IMR-90 (cell line): ENCODE measurements at regions not wholly inside any gene's neighbourhood (a gene's known extent, or its start where the extent isn't known, plus 50 kb on each side); places are given as distances from the start of the nearest gene placed in this dataset.
A peak's percentile ranks its signal among the peaks of the same experiment; 100 is the strongest.

Source experiments
- ATAC-seq: fragments of 200-7000 bp; cut with Tn5 transposase; 2 replicates; pipeline ENCODE4 v1.9.1; 2020; ENCODE audit warnings: low read depth, mild to moderate bottlenecking, moderate library complexity
- BruUV-seq: library from RNA; stranded (reverse); fragments of 400-500 nt; replicated peaks from 2 replicates; lab custom pipeline; 2021; lab: Mats Ljungman, UMichigan
- CTCF ChIA-PET: fragments of 300-600 bp; formaldehyde crosslinking; extraction: SDS; loops from one replicate; lab custom pipeline; 2021; ENCODE audit warnings: antibody characterized with exemption; lab: Yijun Ruan, JAX
- POLR2A ChIA-PET: fragments of 300-600 bp; sonication (Branson Sonifier 250); formaldehyde crosslinking; loops from one replicate; lab custom pipeline; 2022; ENCODE audit warnings: antibody characterized with exemption; ENCODE audit not compliant: unreplicated experiment; lab: Charles Lee
- DNase-seq: peaks from one replicate; pipeline ENCODE4 v3.0.0; 2013
- H2AFZ ChIP-seq: replicated peaks from 2 replicates; pipeline ENCODE3; 2013; ENCODE audit warnings: low read length, mild to moderate bottlenecking; ENCODE audit not compliant: poor library complexity
- H2AK5ac ChIP-seq: 2 replicates; pipeline ENCODE4 v1.6.1; 2013; ENCODE audit warnings: low read depth, low read length, inconsistent platforms
- H2AK9ac ChIP-seq: replicated peaks from 2 replicates; pipeline ENCODE3; 2013; ENCODE audit warnings: mild to moderate bottlenecking, low read depth, low read length, moderate library complexity; ENCODE audit not compliant: poor library complexity
- H2BK120ac ChIP-seq: 2 replicates; pipeline ENCODE4 v1.6.1; 2013; ENCODE audit warnings: low read depth, low read length, inconsistent platforms
- H2BK15ac ChIP-seq: 3 replicates; pipeline ENCODE4 v1.6.1; 2013; ENCODE audit warnings: low read depth, low read length, inconsistent platforms
- H2BK20ac ChIP-seq: 2 replicates; pipeline ENCODE4 v1.6.1; 2013; ENCODE audit warnings: low read depth, mild to moderate bottlenecking, inconsistent platforms, low read length, moderate library complexity
- H2BK5ac ChIP-seq: 2 replicates; pipeline ENCODE4 v1.6.1; 2013; ENCODE audit warnings: mild to moderate bottlenecking, low read depth, low read length, inconsistent platforms; ENCODE audit not compliant: poor library complexity, severe bottlenecking
- H3K14ac ChIP-seq: replicated peaks from 2 replicates; pipeline ENCODE4 v1.6.1; 2013; ENCODE audit warnings: low read depth, low read length, inconsistent platforms
- H3K18ac ChIP-seq: 2 replicates; pipeline ENCODE4 v1.6.1; 2013; ENCODE audit warnings: low read depth, low read length, control low read depth
- H3K23ac ChIP-seq: 2 replicates; pipeline ENCODE4 v1.6.1; 2013; ENCODE audit warnings: low read depth, low read length, inconsistent platforms
- H3K27ac ChIP-seq: 2 replicates; pipeline ENCODE4 v1.5.1; 2013; ENCODE audit warnings: mild to moderate bottlenecking, control low read depth, low read length; ENCODE audit not compliant: insufficient read depth
- H3K27me3 ChIP-seq: 2 replicates; pipeline ENCODE4 v1.6.1; 2013; ENCODE audit warnings: low read length; ENCODE audit not compliant: control insufficient read depth, insufficient read depth
- H3K36me3 ChIP-seq: 2 replicates; pipeline ENCODE4 v1.6.1; 2013; ENCODE audit warnings: low read length, mixed read lengths; ENCODE audit not compliant: control insufficient read depth, insufficient read depth
- H3K4ac ChIP-seq: 2 replicates; pipeline ENCODE4 v1.6.1; 2013; ENCODE audit warnings: low read depth, low read length, inconsistent platforms
- H3K4me1 ChIP-seq: 2 replicates; pipeline ENCODE4 v1.6.1; 2013; ENCODE audit warnings: low read length, mixed read lengths; ENCODE audit not compliant: control insufficient read depth, insufficient read depth
- H3K4me2 ChIP-seq: 2 replicates; pipeline ENCODE4 v1.6.1; 2013; ENCODE audit warnings: low read depth, mild to moderate bottlenecking, control low read depth, low read length, moderate library complexity
- H3K4me3 ChIP-seq: 2 replicates; pipeline ENCODE4 v1.5.1; 2013; ENCODE audit warnings: low read depth, mild to moderate bottlenecking, control low read depth, low read length, moderate library complexity; ENCODE audit not compliant: insufficient read depth
- H3K56ac ChIP-seq: 2 replicates; pipeline ENCODE4 v1.6.1; 2013; ENCODE audit warnings: low read length, inconsistent platforms; ENCODE audit not compliant: insufficient read depth; ENCODE audit errors: extremely low read depth
- H3K79me1 ChIP-seq, 2 experiments: 2 replicates each; pipeline ENCODE4 v1.6.1; 2013; ENCODE audit warnings: low read length in 2 of 2, inconsistent platforms in 1 of 2, low read depth in 1 of 2
- H3K9ac ChIP-seq: 2 replicates; pipeline ENCODE4 v1.6.1; 2013; ENCODE audit warnings: low read depth, low read length, control low read depth
- H3K9me1 ChIP-seq: 2 replicates; pipeline ENCODE4 v1.6.1; 2013; ENCODE audit warnings: low read length, inconsistent platforms; ENCODE audit not compliant: insufficient read depth
- H3K9me3 ChIP-seq: 2 replicates; pipeline ENCODE4 v1.6.1; 2013; ENCODE audit warnings: low read length; ENCODE audit not compliant: control insufficient read depth, insufficient read depth
- H4K20me1 ChIP-seq: 2 replicates; pipeline ENCODE4 v1.6.1; 2013; ENCODE audit warnings: low read length, inconsistent platforms; ENCODE audit not compliant: insufficient read depth
- H4K5ac ChIP-seq: 2 replicates; pipeline ENCODE4 v1.6.1; 2013; ENCODE audit warnings: mild to moderate bottlenecking, low read depth, low read length, control low read depth
- H4K8ac ChIP-seq, 2 experiments: 2 replicates each; pipeline ENCODE4 v1.6.1; 2013; ENCODE audit warnings: low read depth in 2 of 2, low read length in 2 of 2, control low read depth in 1 of 2, inconsistent platforms in 1 of 2
- H4K91ac ChIP-seq: 2 replicates; pipeline ENCODE4 v1.6.1; 2013; ENCODE audit warnings: low read depth, low read length, inconsistent platforms; ENCODE audit not compliant: insufficient read depth
- BHLHE40 ChIP-seq: fragments of 150-350 bp; IDR thresholded peaks from 2 replicates; pipeline ENCODE4 v1.6.1; 2016; ENCODE audit warnings: mild to moderate bottlenecking, low read depth, low read length
- CEBPB ChIP-seq: IDR thresholded peaks from 2 replicates; pipeline ENCODE4 v1.6.1; 2012; ENCODE audit warnings: low read depth, low read length, improper control_type of control experiment
- CHD1 ChIP-seq: IDR thresholded peaks from 2 replicates; pipeline ENCODE4 v1.6.1; 2012; ENCODE audit warnings: low read depth, low read length, improper control_type of control experiment
- FOS ChIP-seq: fragments of 150-350 bp; IDR thresholded peaks from 2 replicates; pipeline ENCODE4 v1.6.1; 2016; ENCODE audit warnings: low read depth, low read length
- MAFK ChIP-seq: IDR thresholded peaks from 2 replicates; pipeline ENCODE4 v1.6.1; 2012; ENCODE audit warnings: low read depth, low read length, improper control_type of control experiment
- MAZ ChIP-seq: IDR thresholded peaks from 2 replicates; pipeline ENCODE4 v1.6.1; 2012; ENCODE audit warnings: low read depth, mild to moderate bottlenecking, low read length, improper control_type of control experiment, moderate library complexity, borderline replicate concordance
- MXI1 ChIP-seq: IDR thresholded peaks from 2 replicates; pipeline ENCODE4 v1.6.1; 2012; ENCODE audit warnings: low read depth, mild to moderate bottlenecking, low read length, moderate library complexity, borderline replicate concordance
- NFE2L2 ChIP-seq: fragments of 150-350 bp; IDR thresholded peaks from 2 replicates; pipeline ENCODE4 v1.6.1; 2016; ENCODE audit warnings: low read depth, mild to moderate bottlenecking, low read length
- POLR2A ChIP-seq: IDR thresholded peaks from 2 replicates; pipeline ENCODE4 v1.6.1; 2012; ENCODE audit warnings: mild to moderate bottlenecking, low read depth, low read length
- RAD21 ChIP-seq: IDR thresholded peaks from 2 replicates; pipeline ENCODE4 v1.6.1; 2012; ENCODE audit warnings: low read length, improper control_type of control experiment
- RCOR1 ChIP-seq: IDR thresholded peaks from 2 replicates; pipeline ENCODE4 v1.6.1; 2012; ENCODE audit warnings: mild to moderate bottlenecking, low read length, improper control_type of control experiment; ENCODE audit not compliant: insufficient replicate concordance
- RFX5 ChIP-seq: IDR thresholded peaks from 2 replicates; pipeline ENCODE4 v1.8.0; 2012; ENCODE audit warnings: low read depth, mild to moderate bottlenecking, low read length, moderate library complexity
- SMC3 ChIP-seq: fragments of 150-350 bp; IDR thresholded peaks from 2 replicates; pipeline ENCODE4 v1.6.1; 2016; ENCODE audit warnings: low read depth, mild to moderate bottlenecking, antibody characterized with exemption, low read length, moderate library complexity
- WGBS, 2 experiments: methylation state at CpG; one replicate each; pipeline versions ENCODE4 v1.1.5 to v1.1.7; 2013; ENCODE audit warnings: missing lambda C conversion rate in 2 of 2; ENCODE audit not compliant: insufficient read length in 1 of 2; ENCODE audit errors: extremely low coverage in 2 of 2; 5-methylcytosine and 5-hydroxymethylcytosine counted together
- dilution Hi-C: fragments of 300-500 bp; cut with HindIII; formaldehyde crosslinking; loops from one replicate; pipeline ENCODE4 v1.14.3; 2018; ENCODE audit warnings: low sequenced_read_pairs; ENCODE audit not compliant: unreplicated experiment
- in situ Hi-C: fragments of 300-500 bp; cut with MboI; formaldehyde crosslinking; loops from 3 replicates; pipeline ENCODE4 v1.14.3; 2019; ENCODE audit warnings: low sequenced_read_pairs, inconsistent platforms, mixed read lengths
- intact Hi-C: fragments of 100-400 bp; cut with micrococcal nuclease; formaldehyde crosslinking; loops from 2 replicates; pipeline ENCODE4 v1.10.0; 2022
- TF ChIP-seq, protein P1 (sequence below): fragments of 150-350 bp; IDR thresholded peaks from 2 replicates; pipeline ENCODE4 v1.6.1; 2017; ENCODE audit warnings: mild to moderate bottlenecking, antibody characterized with exemption, low read length, low read depth
- TF ChIP-seq, protein P2 (sequence below): conservative IDR thresholded peaks from 2 replicates; pipeline ENCODE4 v1.5.1; 2012; ENCODE audit warnings: mild to moderate bottlenecking, low read depth, low read length, improper control_type of control experiment
- TF ChIP-seq, protein P3 (sequence below): fragments of 150-350 bp; IDR thresholded peaks from 2 replicates; pipeline ENCODE4 v1.6.1; 2016; ENCODE audit warnings: low read depth, mild to moderate bottlenecking, low read length, moderate library complexity, borderline replicate concordance

DNA sequence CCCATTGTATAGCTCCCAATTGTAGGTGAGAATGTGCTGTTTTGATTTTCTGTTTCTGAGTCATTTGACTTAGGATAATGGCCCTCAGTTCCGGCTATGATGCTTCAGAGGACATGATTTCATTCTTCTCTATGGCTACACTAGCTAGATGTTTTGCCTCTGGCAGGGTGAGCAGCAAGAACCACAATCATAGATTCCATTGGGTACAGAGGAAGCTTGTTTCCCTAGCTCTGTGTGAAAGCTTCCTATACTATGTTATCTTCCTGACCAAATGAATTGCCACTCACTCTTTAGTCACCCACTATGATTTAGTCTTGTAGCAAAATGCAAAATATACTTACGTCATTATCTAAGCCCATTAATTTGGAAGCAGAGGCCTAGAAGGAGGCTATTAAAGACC is 616.3 kb downstream of the PLA2G4A start:
- POLR2A ChIA-PET = no interaction called here

More for the DNA sequence above, 616.3 kb downstream of the PLA2G4A start:
- no TSS peak for BruUV-seq
- H2AK5ac ChIP-seq = no peak overlapping the region
- no peak overlapping the region for H2BK5ac ChIP-seq
- no peak overlapping the region for H2AFZ ChIP-seq
- H3K4ac ChIP-seq = no peak overlapping the region
- H3K79me1 ChIP-seq = no peaks in the 10 kb centered on the region
- WGBS, 2 experiments = no CpG with 5 or more reads among the region's 2 CpGs
- H3K4me2 ChIP-seq = no peak overlapping the region
- H3K27ac ChIP-seq = no peak overlapping the region
- H3K56ac ChIP-seq = no peak overlapping the region
- no peak overlapping the region for H4K91ac ChIP-seq
- no peaks in the 10 kb centered on the region for H3K9me3 ChIP-seq
- no peak overlapping the region for H4K5ac ChIP-seq
- no peaks in the 10 kb centered on the region for H3K36me3 ChIP-seq
- H3K9ac ChIP-seq = no peak overlapping the region
- no peak overlapping the region for H3K14ac ChIP-seq
- DNase-seq (peak; percentile 12), ATAC-seq (no peak)
- H4K20me1 ChIP-seq = no peaks in the 10 kb centered on the region
- H3K4me3 ChIP-seq = no peak overlapping the region
- intact Hi-C loops = no loop called here
- dilution Hi-C loops = no loop called here
- no peak overlapping the region for H2AK9ac ChIP-seq
- H4K8ac ChIP-seq = no peak overlapping the region
- H3K23ac ChIP-seq = no peak overlapping the region
- H2BK120ac ChIP-seq = no peak overlapping the region
- H2BK15ac ChIP-seq = no peak overlapping the region
- no peak overlapping the region for H2BK20ac ChIP-seq
- TF ChIP-seq RCOR1 = no peak
- TF ChIP-seq MAFK = no peak
- no peak for TF ChIP-seq NFE2L2
- TF ChIP-seq, protein P1, sequence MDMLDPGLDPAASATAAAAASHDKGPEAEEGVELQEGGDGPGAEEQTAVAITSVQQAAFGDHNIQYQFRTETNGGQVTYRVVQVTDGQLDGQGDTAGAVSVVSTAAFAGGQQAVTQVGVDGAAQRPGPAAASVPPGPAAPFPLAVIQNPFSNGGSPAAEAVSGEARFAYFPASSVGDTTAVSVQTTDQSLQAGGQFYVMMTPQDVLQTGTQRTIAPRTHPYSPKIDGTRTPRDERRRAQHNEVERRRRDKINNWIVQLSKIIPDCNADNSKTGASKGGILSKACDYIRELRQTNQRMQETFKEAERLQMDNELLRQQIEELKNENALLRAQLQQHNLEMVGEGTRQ = no peak
- no peak for TF ChIP-seq FOS
- TF ChIP-seq MAZ = no peak
- TF ChIP-seq MXI1 = no peak
- TF ChIP-seq SMC3 = no peak
- no peak for TF ChIP-seq BHLHE40
- TF ChIP-seq RFX5 = no peak
- no peak for TF ChIP-seq CEBPB
- TF ChIP-seq RAD21 = no peak
- TF ChIP-seq, protein P2, sequence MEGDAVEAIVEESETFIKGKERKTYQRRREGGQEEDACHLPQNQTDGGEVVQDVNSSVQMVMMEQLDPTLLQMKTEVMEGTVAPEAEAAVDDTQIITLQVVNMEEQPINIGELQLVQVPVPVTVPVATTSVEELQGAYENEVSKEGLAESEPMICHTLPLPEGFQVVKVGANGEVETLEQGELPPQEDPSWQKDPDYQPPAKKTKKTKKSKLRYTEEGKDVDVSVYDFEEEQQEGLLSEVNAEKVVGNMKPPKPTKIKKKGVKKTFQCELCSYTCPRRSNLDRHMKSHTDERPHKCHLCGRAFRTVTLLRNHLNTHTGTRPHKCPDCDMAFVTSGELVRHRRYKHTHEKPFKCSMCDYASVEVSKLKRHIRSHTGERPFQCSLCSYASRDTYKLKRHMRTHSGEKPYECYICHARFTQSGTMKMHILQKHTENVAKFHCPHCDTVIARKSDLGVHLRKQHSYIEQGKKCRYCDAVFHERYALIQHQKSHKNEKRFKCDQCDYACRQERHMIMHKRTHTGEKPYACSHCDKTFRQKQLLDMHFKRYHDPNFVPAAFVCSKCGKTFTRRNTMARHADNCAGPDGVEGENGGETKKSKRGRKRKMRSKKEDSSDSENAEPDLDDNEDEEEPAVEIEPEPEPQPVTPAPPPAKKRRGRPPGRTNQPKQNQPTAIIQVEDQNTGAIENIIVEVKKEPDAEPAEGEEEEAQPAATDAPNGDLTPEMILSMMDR = no peak
- no peak for TF ChIP-seq CHD1
- TF ChIP-seq, protein P3, sequence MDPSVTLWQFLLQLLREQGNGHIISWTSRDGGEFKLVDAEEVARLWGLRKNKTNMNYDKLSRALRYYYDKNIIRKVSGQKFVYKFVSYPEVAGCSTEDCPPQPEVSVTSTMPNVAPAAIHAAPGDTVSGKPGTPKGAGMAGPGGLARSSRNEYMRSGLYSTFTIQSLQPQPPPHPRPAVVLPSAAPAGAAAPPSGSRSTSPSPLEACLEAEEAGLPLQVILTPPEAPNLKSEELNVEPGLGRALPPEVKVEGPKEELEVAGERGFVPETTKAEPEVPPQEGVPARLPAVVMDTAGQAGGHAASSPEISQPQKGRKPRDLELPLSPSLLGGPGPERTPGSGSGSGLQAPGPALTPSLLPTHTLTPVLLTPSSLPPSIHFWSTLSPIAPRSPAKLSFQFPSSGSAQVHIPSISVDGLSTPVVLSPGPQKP = no peak
- no peak for TF ChIP-seq POLR2A
- no peaks in the 10 kb centered on the region for H3K4me1 ChIP-seq
- CTCF ChIA-PET = no interaction called here
- no peaks in the 10 kb centered on the region for H3K9me1 ChIP-seq
- in situ Hi-C loops = no loop called here
- no peaks in the 10 kb centered on the region for H3K27me3 ChIP-seq
- H3K18ac ChIP-seq = no peak overlapping the region
